B cell (primary cell): ENCODE measurements at regions not wholly inside any gene's neighbourhood (a gene's known extent, or its start where the extent isn't known, plus 50 kb on each side); places are given as distances from the start of the nearest gene placed in this dataset.

ENCODE experiments used
- CTCF ChIP-seq: fragments of 200-600 bp; IDR thresholded peaks from one replicate; pipeline ENCODE4 v1.8.0; 2022; ENCODE audit warnings: antibody characterized with exemption, mild to moderate bottlenecking
- EZH2 ChIP-seq: IDR thresholded peaks from 2 replicates; pipeline ENCODE4 v1.6.1; 2012; ENCODE audit warnings: borderline replicate concordance, low read depth, mild to moderate bottlenecking, moderate library complexity, low read length; ENCODE audit not compliant: insufficient read depth, poor library complexity, severe bottlenecking

DNA sequence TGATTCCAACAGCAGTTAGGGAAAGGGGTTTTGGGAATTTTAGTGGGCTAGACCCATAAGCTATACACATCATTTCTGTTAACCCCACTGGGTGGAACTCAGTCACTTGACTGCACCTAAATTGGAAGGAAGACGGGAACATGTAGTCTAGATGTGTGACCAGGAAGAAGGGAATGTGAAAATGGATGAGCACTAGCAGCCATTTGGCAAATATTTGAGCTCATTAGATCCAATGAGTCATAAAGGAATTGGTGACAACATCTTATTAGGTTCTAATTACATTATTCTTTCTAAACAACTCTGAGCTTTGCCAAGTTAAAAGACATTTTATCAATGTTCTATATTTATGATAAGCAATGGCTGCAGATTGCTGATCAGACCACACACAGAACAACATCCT, 400.6 kb downstream of the IRS1 start:
- no peak for TF ChIP-seq CTCF
- TF ChIP-seq EZH2 = no peak
